NCI-H2107 treated with DMSO at 0.1 percent for 48 hours (cell line): ENCODE measurements at regions not wholly inside any gene's neighbourhood (a gene's known extent, or its start where the extent isn't known, plus 50 kb on each side); places are given as distances from the start of the nearest gene placed in this dataset.
A peak's percentile ranks its signal among the peaks of the same experiment; 100 is the strongest.
"Not testable (repeated sequence)": the region's sequence is repeated elsewhere in the genome, so short reads cannot be mapped to it uniquely, and the experiment has no call there.

Experiments used
- DNase-seq: peaks from one replicate; lab custom pipeline; 2025; ENCODE audit not compliant: unreplicated experiment; lab: John Stamatoyannopoulos, UW

DNA sequence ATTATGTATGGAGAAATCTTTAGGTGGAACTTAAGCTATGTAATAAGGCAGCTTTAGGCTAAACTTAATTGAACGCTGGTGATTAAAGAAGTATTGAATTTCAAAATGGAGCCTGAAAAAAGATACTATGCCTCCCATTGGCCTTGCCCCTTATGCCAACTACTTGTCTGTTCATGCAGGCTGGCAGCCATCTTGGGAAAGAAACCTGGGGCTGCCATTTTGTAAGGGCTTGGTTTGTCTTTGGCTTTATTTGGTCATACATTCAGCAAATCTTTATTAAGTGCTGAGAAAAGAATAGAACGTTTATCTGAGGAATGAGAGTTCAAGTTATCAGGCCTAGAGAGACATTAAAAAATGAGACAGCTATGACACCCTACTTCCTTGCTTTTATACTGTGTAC is 231.3 kb downstream of the KCNE4 start:
- DNase-seq = no peak

DNA sequence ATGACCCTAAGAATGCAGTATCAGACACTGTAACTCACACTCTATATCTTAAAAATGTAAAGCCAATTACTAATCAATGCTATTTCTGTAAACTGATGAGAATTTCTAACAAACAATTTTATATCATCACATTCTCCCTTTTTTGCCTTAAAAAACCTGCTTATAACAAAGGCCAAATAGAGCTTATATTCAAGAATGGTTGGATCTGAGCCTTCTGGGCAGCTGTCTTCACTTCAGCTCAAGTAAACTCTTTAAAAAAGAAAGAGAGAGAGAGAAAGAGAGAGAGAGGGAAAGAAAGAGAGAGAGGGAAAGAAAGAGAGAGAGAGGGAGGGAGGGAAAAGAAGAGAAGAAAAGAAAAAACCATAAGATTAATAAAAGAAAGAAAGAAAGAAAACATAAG is 231.8 kb downstream of the KCNE4 start:
- no peak for DNase-seq

DNA sequence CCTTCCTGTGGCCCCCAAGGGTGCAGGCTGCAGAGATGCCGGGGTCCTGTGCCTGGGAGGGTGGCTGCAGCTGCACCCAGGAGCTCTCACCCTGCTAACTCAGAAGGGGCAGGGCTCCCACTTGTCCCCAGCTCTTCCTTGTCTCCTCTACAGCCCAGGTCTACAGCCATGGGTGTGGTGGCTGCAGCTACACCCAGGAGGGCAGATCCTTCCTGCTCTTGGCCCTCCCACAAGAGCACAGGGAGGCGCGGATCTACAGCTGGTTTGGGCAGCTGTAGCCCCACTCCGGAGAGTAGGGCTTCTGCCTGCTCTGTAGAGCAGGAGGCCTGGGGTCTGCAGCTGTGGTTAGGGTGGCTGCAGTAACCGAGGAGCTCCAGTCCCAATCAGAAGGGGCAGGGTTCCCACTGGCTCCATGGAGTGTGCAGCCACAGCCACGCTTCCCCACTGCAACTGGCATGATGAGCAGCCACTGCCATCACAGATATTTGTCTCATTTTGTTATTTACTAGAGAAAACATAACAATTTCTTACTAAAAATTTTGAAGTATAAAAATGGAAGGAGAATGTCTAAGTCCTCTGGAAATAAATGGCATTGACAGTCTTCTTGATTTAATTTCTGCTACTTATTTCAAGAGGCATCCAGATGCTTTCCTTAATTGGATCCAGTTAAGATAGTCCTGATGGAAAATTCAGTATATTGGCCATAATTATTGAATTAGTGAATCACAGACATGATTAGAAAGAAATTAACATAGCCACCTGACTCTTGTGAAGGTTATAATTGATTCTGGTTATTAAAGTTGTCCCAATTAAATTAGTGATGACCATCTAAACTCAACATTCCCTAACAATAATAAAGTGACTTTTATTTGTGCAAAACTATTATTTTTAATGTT is 233.6 kb downstream of the KCNE4 start:
- no peak for DNase-seq

DNA sequence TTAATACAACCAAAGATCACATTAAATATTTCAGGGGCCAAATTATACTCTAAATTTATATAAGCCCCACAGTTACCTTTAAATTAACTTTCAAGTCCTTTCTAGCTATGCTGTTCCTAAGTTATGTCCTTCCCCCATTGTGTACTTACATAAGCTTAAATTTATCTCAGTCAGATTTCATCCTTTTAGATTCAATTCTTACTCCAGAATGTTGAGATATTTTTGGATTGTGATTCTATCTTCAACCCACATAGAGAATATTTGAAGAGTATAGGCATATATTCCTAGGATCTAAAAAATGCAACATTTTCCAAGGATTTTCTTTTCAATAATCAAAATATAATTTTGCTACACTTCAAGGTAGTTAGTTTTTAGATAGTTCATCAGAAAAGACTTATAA is 242.8 kb downstream of the KCNE4 start:
- no peak for DNase-seq

DNA sequence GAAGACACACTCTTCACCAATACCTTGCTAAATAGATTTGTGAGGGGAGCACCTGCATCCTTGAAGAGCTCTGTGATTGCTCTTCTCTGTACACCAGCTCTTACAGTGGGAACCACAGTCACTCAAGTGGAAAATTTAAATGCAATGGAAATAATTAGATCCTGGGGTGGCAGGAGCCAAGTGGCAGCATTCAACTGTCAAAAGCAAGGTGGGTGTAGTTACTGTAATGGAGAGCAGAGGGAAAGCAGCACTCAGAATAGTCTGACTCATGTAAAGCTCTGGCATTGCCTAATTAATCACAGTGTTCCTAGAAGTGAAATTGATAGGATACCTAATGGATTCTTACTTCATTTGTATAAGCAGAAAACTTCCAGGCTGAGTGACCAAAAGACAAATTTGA is 245.8 kb downstream of the KCNE4 start:
- peak; percentile 91 for DNase-seq

DNA sequence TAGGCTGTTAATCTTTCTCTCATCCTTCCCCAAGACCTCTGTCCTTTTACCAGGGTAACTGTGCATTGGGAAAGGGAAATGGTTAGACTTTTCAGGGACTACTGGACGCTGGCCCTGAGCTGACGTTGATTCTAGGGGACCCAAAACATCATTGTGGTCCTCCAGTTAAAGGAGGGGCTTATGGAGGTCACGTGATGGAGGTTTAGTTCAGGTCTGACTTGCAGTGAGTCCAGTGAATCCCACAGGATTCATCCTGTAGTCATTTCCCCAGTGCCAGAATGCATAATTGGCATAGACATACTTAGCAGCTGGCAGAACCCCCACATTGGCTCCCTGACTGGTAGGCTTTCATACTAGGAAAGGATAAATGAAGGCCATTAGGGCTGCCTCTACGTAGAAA is 246.3 kb downstream of the KCNE4 start:
- not testable (repeated sequence) for DNase-seq

DNA sequence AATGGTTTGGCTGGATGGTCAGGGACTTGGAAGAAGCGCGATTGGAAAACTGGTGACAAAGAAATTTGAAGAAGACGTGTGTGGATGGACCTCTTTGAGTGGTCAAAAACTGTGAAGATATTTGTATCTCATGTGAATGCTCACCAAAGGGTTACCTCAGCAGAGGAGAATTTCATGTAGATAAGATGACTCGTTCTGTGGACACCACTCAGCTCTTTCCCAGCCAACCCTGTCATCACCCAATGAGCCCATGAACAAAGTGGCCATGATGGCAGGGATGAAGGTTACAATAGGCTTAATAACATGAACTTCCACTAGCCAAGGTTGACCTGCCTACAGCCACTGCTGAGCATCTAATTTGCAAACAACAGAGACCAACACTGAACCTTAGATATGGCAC is 248.3 kb downstream of the KCNE4 start:
- DNase-seq = no peak

DNA sequence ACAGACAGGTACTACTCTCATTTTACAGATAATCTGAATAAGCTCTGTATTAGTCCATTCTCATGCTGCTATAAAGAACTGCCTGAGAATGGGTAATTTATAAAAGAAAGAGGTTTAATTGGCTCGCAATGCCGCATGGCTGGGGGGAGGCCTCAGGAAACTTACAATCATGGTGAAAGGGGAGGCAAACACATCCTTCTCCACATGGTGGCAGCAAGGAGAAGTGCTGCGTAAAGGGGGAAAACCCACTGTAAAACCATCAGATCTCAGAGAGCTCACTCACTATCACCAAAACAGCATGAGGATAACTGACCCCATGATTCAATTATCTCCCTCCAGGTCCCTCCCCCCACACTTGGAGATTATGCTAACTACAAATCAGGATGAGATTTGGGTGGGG is 254.4 kb downstream of the KCNE4 start:
- DNase-seq = no peak

DNA sequence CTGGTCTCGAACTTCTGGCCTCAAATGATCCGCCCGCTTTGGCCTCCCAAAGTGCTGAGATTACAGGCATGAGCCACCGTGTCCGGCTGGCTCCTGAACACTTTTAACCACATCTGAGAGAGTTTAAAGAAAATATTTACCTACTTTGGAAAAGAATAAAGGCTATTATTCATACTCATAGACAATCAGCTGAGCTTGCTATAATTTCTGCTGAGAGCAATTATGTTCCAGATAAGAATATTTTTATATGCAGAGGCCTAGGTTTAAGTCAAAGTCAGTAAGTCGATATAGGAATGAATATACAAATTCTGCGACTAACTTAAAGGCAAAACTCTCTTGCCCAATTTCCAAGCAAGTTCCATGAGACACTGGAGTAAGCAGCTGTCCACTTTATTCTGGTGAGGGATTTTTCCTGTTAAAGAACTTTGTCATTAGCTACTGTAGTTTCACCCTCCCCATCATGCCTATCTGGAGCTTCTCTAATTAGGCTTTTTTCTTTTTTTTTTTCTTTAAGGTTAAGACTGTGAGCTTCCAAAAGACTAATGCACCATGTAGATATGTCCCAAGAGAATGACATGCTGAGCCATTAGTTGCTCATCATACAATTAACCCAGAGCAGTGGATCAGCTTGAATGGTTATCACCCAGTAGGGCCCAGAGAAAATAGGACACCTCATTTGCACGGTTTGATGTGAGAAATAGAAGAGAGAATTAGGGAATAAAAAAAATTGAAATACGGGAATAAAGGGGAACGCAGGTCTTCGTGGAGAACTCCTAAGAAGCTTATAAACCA is 260.1 kb downstream of the KCNE4 start:
- DNase-seq = no peak

DNA sequence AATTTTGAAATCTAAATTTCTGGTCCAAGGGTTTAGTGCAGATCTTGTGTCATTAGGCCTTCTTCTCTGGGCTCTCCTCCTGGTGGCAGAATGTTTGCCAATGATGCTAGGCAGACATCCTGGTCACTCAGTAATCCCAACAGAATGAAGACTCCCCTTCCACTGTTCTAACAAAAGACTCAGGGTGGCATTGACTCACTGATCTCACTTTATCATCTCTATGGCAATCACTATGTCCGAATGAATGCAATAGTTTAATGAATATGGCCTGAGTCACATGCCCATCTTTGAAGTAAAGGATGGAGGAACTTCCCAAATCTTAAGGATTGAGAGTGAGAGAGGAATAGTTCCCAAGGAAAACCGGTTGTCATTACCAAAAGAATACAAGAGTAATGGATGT is 261.1 kb downstream of the KCNE4 start:
- DNase-seq = no peak

DNA sequence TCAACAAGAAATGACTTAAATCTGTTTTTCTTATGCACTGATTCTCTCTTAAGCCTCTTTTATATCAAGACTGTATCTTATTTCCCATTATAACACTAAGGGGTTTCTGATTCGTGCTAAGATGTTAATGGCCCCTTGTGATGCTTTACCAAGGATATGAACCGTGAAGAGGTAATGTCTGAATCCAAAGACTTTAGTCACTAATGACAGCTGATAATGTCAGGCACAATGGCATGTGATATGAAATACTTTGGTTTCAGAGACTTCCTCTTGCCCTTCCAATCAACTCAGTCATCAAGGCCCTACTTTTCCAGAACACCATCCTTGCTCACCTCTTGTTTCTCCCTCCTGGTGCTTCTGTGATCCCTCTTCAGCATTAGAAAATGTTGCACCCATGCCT is 262.8 kb downstream of the KCNE4 start:
- no peak for DNase-seq

DNA sequence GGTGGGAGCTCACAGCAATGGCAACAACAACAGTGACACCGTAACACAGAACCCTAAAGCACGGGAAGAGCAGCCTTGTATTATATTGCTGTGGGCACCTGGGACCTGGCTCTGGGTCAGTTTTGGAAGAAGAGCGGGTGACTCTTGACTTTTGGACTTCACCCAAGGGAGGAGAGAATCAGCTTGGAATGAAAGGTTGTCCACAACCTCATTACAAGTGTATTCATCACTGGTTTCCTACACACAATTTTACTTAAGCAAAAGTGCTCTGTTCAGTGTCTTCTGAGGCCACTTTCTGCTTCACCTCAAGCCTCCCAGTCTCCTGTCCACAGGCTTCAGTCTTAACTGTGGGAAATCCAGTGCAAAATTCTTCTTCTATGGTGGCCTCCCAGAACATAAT is 263.8 kb downstream of the KCNE4 start:
- DNase-seq = no peak

DNA sequence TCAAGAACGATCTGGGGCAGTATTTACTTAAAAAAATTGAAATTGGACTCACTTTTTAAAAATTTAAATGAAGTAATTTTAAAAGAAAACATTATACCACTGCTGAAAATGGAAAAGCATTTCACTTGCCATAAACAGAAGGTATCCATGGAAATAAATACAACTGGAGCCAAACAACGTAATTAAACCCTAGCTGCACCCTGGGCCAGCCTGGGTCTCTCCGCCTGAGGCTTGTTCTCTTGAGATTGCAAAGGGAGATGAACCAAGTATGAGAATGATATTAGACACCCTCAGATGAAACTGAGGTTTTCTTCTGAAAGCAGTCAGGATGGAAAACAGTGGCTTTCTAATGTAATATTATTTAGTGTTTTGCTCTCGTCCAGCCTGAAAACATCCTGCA is 264.4 kb downstream of the KCNE4 start:
- DNase-seq = no peak

DNA sequence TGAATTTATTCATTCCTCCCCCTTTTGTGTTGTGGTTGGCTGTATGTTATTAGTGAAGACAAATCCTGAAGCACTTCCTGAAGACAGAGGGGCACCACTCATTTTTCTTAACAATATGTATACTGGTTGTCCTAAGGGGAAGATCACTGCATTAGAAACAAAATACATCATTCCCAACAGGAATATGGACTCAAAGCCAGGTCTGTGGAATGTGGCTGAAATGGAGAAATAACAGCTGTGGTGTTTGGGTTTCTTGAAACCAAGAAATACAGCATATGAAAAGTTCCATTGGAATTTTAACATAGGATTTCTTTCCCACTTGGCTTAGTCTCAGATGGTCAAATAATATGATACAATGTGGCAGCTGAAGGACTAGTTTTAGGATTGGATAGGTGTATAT is 267.6 kb downstream of the KCNE4 start:
- no peak for DNase-seq

DNA sequence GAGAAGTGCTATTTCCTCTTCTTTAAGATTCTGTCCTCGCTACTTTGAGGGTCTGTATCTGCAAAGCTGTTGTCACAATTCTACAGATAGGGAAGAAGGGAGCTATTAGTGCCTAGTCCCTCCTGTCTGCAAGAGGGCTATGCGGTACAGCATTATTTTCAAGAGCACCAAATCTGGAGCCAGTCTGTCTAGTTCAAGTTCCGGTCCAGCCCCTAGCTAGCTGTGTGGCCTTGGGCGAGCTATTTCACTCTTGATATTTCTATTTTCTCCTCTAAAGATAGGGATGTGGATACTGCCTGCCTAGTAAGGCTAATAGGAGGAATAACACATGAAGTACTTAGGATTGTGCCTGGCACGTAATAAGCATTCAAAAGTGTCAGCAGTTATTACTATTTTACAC is 272.4 kb downstream of the KCNE4 start:
- no peak for DNase-seq

DNA sequence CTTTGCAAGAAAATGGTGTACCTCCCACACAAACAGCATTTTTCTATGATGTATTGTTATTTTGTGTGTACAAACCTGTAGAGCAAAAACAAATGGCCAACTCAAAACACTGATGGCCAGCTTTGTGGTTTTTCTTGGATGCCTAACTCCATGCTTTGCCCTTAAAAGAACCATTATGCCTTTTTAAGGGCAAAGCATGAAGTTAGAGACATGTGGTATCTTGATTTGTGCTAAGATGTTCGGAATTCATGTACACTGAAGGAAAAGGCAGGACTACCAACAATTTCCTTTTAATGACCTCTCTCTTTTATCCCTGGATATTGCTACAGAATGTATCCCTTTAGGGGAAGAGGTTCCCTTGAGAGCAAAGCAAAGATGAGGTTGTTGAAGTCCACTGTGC is 273.6 kb downstream of the SCG2 start:
- DNase-seq = no peak

DNA sequence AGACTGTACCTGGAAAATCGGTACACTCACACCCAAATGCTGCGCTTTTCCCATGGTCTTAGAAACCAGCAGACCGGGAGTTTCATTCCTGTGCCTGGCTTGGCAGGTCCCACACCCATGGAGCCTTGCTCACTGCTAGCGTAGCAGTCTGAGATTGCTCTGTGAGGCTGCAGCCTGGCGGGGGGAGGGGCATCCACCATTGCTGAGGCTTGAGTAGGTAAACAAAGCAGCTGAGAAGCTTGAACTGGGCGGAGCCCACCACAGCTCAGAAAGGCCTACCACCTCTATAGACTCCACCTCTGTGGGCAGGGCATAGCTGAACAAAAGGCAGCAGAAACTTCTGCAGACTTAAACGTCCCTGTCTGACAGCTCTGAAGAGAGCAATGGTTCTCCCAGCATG is 271.4 kb downstream of the SCG2 start:
- not testable (repeated sequence) for DNase-seq

DNA sequence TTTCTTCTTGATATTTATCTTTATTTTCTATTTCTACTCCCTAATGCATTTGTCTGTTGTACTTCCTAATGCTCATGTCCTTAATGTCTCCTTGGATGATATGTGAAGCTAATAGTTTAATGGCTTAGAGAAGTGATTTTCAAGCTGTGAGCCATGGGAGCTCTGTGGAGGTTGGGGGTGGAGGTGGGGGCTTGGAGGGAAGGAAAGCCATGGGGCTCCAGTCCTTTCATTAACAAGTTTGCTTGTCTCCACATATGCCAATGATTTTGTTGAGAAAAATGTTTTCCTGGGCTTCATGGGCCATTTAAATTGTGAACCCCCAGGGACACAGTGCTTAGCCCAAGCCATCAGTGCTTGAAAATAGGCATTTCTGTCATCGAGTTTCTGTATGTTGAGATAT is 264.1 kb downstream of the SCG2 start:
- DNase-seq = no peak

DNA sequence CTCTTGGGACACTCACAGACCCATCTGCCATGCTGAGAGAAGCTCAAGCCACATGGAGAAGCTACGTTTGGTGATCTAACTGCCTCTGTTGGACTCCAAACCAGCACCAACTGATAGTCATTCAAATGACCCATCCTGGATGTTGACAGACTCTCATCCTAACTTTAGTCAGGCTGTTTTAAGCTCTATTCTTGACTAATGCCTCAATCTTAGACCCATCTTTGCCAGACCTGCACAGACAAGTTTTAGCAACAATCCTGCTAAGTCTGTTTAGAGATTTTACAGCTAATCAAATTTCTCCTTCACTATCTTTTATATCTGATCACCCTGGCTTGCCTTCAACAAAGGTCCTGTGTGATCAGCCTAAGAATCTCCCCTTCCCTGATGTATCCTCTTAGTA is 245.1 kb downstream of the SCG2 start:
- DNase-seq = no peak

DNA sequence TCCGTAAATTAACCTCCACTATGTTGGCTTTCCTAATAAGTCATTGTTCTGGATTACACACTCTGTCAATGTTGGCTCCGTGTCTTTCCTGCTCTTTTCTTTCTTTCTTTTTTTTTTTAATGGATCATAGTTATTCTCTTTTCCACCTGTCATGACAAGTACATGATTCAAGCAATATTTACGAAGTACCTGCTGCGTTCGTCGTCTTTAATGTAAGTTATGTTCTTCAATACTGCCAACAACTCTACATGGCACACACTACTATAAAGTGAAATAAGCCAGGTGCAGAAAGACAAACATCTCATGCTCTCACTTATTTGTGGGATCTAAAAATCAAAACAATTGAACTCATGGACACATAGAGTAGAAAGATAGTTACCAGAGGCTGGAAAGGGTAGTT is 239.1 kb downstream of the SCG2 start:
- peak; percentile 5 for DNase-seq

DNA sequence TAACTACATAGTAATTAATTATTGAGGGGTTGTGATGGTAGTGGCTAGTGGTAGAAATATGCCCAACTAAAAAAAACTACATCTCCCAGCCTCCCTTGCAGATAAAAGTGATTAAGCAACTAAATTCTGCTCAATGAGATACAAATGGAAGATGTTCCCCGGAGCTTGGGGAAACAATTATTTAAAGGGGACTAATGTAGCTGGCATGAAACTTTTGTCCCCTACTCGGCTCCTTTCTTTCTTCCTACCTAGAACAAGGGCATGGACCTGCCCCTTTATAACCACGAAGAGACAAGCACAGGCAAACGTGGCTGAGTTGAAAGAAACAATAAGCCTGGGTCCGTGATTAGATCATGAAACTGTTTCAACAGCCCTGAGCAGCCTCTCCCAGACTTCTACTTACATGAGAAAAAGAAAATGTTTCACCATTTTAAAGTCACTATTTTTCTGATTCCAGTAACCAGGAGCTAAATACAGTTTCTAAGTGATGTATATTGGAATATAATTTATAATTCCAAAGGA is 236.9 kb downstream of the SCG2 start:
- DNase-seq = no peak

DNA sequence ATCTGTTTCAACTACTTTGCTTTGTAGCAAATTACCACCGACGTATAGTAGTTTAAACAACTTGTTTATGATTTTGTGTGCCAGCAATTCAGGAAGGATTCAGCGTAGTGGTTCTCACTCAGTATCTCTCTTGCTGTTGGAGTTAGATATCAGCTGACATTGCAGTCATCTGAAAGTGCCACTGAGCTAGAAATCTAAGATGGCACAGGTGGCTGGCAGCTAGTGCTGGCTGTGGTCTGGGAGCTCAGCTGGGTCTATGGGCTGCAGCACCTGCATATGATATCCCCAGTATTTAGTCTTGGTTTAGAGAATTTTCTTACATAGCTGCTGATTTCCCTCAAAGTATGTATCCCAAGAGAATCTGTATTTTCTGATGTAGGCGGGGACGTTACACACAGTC is 235.6 kb downstream of the SCG2 start:
- DNase-seq = no peak
